A673 (cell line): ENCODE measurements at regions not wholly inside any gene's neighbourhood (a gene's known extent, or its start where the extent isn't known, plus 50 kb on each side); places are given as distances from the start of the nearest gene placed in this dataset.

Experiments
- CTCF ChIP-seq: fragments of 300-800, 200-600 bp; sonication (generic); conservative IDR thresholded peaks from 2 replicates; pipeline ENCODE4 v1.5.1; 2017; ENCODE audit warnings: low read depth, mild to moderate bottlenecking, antibody characterized with exemption, low read length, moderate library complexity, mixed read lengths
- EZH2 ChIP-seq: fragments of 200-600 bp; sonication (generic); IDR thresholded peaks from 2 replicates; pipeline ENCODE4 v1.6.1; 2017; ENCODE audit warnings: borderline replicate concordance, low read depth, mild to moderate bottlenecking, mixed read lengths, antibody characterized with exemption, low read length; ENCODE audit not compliant: poor library complexity, severe bottlenecking

DNA sequence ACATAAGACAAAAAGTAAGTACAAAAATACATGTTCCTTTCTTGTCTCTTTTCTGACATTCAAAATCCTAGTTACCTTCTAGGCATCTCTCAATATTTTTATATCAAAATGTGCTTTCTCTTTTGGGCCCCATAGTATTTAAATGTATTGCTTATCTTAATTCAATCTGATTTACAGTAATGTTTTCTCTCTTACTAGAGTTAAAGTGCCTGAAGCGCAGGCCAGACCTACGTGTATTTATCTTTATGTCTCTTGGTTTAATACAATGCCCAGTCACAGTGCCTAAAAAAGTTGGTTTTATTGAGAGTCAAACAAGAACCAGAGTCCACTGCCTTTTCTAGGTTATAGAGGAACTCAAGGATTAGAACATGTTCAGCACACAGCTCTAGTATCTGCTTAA lies 64.3 kb downstream of the FANCF start:
- no peak for TF ChIP-seq CTCF
- no peak for TF ChIP-seq EZH2
